ENCODE measurements at regions not wholly inside any gene's neighbourhood (a gene's known extent, or its start where the extent isn't known, plus 50 kb on each side); places are given as distances from the start of the nearest gene placed in this dataset.

DNA sequence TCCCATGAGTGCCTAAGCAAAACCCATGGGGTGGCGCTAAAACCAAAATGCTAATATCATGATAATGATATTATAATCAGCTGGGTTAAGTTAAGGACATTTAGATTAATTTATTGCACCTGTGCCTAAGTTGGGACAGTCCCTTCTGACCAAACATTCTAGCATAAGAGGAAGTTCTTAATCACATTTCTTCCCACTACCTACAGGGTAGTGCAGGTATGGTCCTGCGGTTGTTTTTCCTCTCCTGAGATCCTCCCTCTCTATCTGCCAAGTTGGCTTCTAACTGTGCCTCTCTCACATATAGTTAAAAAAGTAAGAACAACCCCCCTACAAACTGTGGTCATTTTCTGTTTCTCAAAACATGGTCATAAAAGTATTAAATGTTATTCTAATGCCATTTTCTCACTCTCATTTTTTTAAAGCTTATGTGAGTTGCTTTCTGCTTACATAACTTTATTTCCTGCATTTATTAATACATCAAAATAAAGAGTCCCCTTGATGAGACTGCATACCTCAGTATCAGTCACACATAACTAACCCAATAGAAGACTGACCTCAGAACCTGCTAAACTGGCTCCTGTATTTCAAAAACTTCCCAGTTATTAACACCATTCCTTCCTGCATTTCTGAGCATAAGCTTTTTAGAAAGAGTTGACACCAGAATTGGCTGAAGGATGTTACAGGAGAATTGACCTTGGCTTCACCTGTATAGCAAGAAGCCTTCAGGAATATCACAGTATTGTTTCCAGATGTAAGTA is 1332.5 kb downstream of the FSTL5 start:
- ChIA-PET CTCF (interaction anchor here (1.1 to 1.4 kb wide), 3 partner anchors 11 to 83 kb away, joined by 3 read pairs; no protein-coding TSS in a partner anchor), POLR2A (no interaction called here)
- no peak for DNase-seq (ENCODE audit: extremely low spot score)
- TF ChIP-seq, protein P1, sequence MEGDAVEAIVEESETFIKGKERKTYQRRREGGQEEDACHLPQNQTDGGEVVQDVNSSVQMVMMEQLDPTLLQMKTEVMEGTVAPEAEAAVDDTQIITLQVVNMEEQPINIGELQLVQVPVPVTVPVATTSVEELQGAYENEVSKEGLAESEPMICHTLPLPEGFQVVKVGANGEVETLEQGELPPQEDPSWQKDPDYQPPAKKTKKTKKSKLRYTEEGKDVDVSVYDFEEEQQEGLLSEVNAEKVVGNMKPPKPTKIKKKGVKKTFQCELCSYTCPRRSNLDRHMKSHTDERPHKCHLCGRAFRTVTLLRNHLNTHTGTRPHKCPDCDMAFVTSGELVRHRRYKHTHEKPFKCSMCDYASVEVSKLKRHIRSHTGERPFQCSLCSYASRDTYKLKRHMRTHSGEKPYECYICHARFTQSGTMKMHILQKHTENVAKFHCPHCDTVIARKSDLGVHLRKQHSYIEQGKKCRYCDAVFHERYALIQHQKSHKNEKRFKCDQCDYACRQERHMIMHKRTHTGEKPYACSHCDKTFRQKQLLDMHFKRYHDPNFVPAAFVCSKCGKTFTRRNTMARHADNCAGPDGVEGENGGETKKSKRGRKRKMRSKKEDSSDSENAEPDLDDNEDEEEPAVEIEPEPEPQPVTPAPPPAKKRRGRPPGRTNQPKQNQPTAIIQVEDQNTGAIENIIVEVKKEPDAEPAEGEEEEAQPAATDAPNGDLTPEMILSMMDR (IDR thresholded peaks at IDR 0.05; ENCODE audit: control extremely low read depth, extremely low read depth, low read depth, missing control alignments) = no peak

DNA sequence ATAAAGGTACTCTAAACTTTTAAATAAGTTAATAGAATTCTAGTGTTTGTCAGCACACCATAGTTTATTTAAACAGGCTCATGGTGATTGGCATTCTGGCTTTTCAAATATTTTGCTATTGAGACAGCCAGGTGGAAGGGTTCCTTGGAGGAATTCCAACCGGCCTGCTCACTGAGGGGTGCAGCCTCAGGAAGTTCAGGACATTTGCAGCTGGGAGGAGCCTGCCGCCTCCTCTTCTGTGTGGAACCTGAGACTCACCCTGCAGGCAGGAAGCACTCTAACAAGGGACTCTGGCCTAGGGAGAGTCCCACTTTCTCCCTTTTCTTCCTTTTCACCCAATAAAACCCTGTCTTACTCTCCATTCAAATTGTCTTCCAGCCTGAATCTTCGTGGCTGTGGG is 1328.0 kb downstream of the FSTL5 start:
- ChIA-PET CTCF (no interaction called here), POLR2A (no interaction called here)
- no peak for DNase-seq (ENCODE audit: extremely low spot score)

DNA sequence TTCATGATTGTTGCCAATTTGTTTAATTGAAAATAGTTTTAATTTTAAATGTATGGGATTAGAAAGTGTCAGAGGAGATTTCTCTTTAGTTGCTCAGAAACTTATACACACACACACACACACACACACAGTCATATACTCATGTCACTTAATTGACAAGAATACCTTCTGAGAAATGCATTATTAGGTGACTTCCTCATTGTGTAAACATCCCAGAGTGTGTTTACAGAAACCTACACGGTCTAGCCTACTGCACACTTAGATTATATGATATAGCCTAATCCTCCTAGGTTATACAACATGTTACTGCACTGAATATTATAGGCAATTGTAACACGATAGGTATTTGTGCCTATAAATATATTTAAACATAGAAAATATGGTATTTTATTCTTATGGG is 1327.4 kb downstream of the FSTL5 start:
- POLR2A ChIA-PET = no interaction called here
- DNase-seq (ENCODE audit: extremely low spot score) = no peak
- CTCF ChIA-PET = no interaction called here
- TF ChIP-seq, protein P1 (IDR thresholded peaks at IDR 0.05; ENCODE audit: control extremely low read depth, extremely low read depth, low read depth, missing control alignments) = no peak

More for the DNA sequence above, 1328.0 kb downstream of the FSTL5 start:
- TF ChIP-seq, protein P1 (IDR thresholded peaks at IDR 0.05; ENCODE audit: control extremely low read depth, extremely low read depth, low read depth, missing control alignments) = no peak

DNA sequence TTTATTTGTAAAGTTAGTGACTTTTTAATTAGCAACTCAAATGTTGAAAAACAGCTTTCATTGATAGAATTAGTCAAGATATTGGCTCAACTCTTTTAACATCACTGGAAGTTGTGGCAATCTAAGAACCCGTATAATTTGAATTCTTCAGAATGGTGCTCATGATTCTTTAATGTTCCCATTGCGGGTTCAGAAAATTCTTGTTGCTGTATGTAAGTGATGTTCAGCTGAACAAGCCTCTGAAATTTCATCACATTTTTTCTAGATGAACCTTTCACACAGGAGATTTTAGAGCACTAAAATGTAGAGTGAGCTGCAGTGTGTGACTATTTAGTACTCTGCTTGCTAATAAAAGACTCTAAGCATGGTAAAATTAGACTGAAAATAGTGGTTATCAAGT is 1317.7 kb downstream of the FSTL5 start:
- ChIA-PET CTCF (no interaction called here), POLR2A (no interaction called here)
- TF ChIP-seq, protein P1 (IDR thresholded peaks at IDR 0.05; ENCODE audit: control extremely low read depth, extremely low read depth, low read depth, missing control alignments) = no peak
- no peak for DNase-seq (ENCODE audit: extremely low spot score)

DNA sequence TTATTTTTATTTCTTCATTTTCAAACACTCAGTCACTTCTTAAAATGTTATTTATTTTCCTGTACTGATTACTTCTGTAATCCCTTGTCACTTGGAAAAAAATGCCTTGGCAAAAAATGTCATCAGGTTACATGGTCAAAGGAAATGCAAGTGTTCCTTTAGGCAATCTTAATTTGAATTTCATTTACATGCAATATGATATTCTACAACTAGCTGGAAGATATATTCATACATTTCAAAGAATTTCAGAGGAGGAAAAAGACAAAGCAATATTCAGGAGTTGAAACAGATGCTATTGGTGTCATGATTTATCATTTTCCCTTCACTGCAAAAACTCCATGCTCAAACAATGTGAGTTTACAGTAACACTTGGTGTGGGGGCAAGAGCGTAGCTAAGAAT is 1316.6 kb downstream of the FSTL5 start:
- ChIA-PET CTCF (no interaction called here), POLR2A (no interaction called here)
- no peak for DNase-seq (ENCODE audit: extremely low spot score)
- TF ChIP-seq, protein P1 (IDR thresholded peaks at IDR 0.05; ENCODE audit: control extremely low read depth, extremely low read depth, low read depth, missing control alignments) = no peak

DNA sequence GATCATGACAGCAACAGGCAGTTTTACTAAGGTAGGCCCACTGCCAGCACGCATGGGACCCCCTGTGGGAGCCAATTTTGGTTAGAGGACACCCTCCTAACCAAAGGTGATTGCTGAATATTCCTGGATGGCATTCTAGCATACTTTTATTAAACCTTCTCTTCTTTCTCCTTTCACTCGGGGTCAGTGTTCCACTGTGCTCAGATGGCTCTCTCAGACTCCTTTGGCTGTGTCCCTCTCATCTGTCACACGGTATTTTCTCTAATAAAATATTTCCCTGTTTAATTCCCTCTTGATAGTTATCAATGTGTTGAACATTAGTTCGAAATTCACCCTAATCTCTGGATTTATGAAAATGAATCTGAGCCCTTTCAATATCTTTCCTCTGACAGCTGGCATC is 1315.3 kb downstream of the FSTL5 start:
- TF ChIP-seq, protein P1 (IDR thresholded peaks at IDR 0.05; ENCODE audit: control extremely low read depth, extremely low read depth, low read depth, missing control alignments) = no peak
- CTCF ChIA-PET = no interaction called here
- no peak for DNase-seq (ENCODE audit: extremely low spot score)
- POLR2A ChIA-PET = no interaction called here
